RWPE2 (cell line): ENCODE measurements at regions not wholly inside any gene's neighbourhood (a gene's known extent, or its start where the extent isn't known, plus 50 kb on each side); places are given as distances from the start of the nearest gene placed in this dataset.

Source experiments
- ATAC-seq: fragments of 200-7000 bp; cut with Tn5 transposase; 3 replicates; pipeline ENCODE4 v1.9.1; 2021; ENCODE audit warnings: low read depth
- DNase-seq: peaks from one replicate; pipeline ENCODE4 v3.0.0-alpha.2; 2020; ENCODE audit warnings: low spot score
- H3K27ac ChIP-seq: fragments of 450-650 bp; 2 replicates; pipeline ENCODE4 v1.5.1; 2017; ENCODE audit warnings: mild to moderate bottlenecking; ENCODE audit not compliant: poor library complexity, severe bottlenecking
- H3K27me3 ChIP-seq: fragments of 250-450 bp; sonication (Bioruptor Pico); 2 replicates; pipeline ENCODE4 v1.5.1; 2021; ENCODE audit warnings: mild to moderate bottlenecking, moderate library complexity; ENCODE audit not compliant: insufficient read depth, poor library complexity, severe bottlenecking
- H3K36me3 ChIP-seq: fragments of 250-450 bp; sonication (Bioruptor Pico); 2 replicates; pipeline ENCODE4 v1.5.1; 2020; ENCODE audit warnings: low read depth, mild to moderate bottlenecking, moderate library complexity
- H3K4me1 ChIP-seq: fragments of 250-450 bp; sonication (Bioruptor Pico); 2 replicates; pipeline ENCODE4 v1.5.1; 2021; ENCODE audit warnings: mild to moderate bottlenecking, moderate library complexity; ENCODE audit not compliant: insufficient read depth, poor library complexity, severe bottlenecking
- H3K4me3 ChIP-seq: fragments of 250-450 bp; sonication (Bioruptor Pico); 2 replicates; pipeline ENCODE4 v1.5.1; 2021; ENCODE audit warnings: mild to moderate bottlenecking, moderate library complexity; ENCODE audit not compliant: severe bottlenecking
- H3K9me3 ChIP-seq: fragments of 250-450 bp; sonication (Bioruptor Pico); 2 replicates; pipeline ENCODE4 v1.5.1; 2021; ENCODE audit warnings: mild to moderate bottlenecking, moderate library complexity; ENCODE audit not compliant: severe bottlenecking
- TF ChIP-seq, protein P1 (sequence below): fragments of 450-650 bp; IDR thresholded peaks from one replicate; pipeline ENCODE4 v1.5.1; 2017; ENCODE audit warnings: mild to moderate bottlenecking, moderate library complexity; ENCODE audit not compliant: poor library complexity, severe bottlenecking

GRCh38 chr4:36012503-36012902 is 231.8 kb downstream of the ARAP2 start:
- Histone ChIP-seq H3K9me3 (no peaks in the 10 kb centered on the region), H3K36me3 (no peaks in the 10 kb centered on the region), H3K27ac (no peak overlapping the region), H3K4me3 (no peak overlapping the region), H3K4me1 (no peaks in the 10 kb centered on the region), H3K27me3 (no peaks in the 10 kb centered on the region)
- ATAC-seq: no peak
- DNase-seq: no peak
- TF ChIP-seq, protein P1, sequence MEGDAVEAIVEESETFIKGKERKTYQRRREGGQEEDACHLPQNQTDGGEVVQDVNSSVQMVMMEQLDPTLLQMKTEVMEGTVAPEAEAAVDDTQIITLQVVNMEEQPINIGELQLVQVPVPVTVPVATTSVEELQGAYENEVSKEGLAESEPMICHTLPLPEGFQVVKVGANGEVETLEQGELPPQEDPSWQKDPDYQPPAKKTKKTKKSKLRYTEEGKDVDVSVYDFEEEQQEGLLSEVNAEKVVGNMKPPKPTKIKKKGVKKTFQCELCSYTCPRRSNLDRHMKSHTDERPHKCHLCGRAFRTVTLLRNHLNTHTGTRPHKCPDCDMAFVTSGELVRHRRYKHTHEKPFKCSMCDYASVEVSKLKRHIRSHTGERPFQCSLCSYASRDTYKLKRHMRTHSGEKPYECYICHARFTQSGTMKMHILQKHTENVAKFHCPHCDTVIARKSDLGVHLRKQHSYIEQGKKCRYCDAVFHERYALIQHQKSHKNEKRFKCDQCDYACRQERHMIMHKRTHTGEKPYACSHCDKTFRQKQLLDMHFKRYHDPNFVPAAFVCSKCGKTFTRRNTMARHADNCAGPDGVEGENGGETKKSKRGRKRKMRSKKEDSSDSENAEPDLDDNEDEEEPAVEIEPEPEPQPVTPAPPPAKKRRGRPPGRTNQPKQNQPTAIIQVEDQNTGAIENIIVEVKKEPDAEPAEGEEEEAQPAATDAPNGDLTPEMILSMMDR: no peak

DNA sequence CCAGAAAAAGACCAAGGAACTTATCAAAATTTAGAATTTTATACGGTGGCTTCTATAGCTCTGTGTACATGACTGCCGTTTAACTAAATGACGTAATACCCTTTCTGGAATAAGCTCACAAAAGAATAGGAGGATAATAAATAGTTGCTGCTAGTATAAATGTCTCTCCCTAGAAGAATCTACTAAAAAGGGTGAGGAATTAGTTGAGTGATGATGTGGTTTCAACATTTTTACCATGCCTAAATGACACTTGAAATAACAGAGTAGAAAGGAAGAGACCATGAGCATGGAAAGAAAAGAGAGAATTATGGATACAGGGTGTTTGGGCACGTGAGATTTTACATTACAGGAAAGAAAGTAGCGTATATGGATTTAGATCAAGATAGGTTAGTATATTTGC is 231.1 kb downstream of the ARAP2 start:
- no peak overlapping the region for H3K27ac ChIP-seq
- no peaks in the 10 kb centered on the region for H3K27me3 ChIP-seq
- H3K9me3 ChIP-seq: no peaks in the 10 kb centered on the region
- H3K4me3 ChIP-seq: no peak overlapping the region
- DNase-seq (no peak), ATAC-seq (no peak)
- no peaks in the 10 kb centered on the region for H3K36me3 ChIP-seq
- no peaks in the 10 kb centered on the region for H3K4me1 ChIP-seq
- TF ChIP-seq, protein P1: no peak
